ENCODE measurements at regions not wholly inside any gene's neighbourhood (a gene's known extent, or its start where the extent isn't known, plus 50 kb on each side); places are given as distances from the start of the nearest gene placed in this dataset.

DNA sequence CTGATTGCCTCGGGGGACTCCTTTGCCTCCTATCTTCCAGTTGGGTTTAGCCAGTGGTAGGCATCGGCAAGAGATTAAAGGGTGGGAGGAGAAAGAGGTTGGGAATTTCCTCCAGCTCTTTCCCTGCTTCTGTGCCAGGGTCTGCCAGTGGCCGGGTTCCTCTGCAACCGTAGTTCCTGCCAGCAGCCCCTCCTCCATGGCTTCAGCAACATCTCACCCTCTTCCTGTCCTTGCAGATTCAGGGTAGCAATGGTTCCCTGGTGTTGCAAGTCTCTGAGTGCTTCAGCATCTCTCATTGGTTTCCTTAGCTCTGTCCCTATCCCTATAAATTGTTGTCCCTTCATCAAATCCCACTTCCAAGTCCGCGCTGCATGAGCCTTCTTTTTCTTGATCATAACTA is 223.1 kb upstream of the JUN start:
- no peak overlapping the region for H3K4me3 ChIP-seq
- H3K36me3 ChIP-seq, result no peaks in the 10 kb centered on the region
- DNase-seq (ENCODE audit: extremely low spot score in 2 of 2), result peak in 1 of 2 donors; percentile 42
- H3K9me3 ChIP-seq, result no peaks in the 10 kb centered on the region
- no peak overlapping the region for H3K27ac ChIP-seq
- TF ChIP-seq, protein P1, sequence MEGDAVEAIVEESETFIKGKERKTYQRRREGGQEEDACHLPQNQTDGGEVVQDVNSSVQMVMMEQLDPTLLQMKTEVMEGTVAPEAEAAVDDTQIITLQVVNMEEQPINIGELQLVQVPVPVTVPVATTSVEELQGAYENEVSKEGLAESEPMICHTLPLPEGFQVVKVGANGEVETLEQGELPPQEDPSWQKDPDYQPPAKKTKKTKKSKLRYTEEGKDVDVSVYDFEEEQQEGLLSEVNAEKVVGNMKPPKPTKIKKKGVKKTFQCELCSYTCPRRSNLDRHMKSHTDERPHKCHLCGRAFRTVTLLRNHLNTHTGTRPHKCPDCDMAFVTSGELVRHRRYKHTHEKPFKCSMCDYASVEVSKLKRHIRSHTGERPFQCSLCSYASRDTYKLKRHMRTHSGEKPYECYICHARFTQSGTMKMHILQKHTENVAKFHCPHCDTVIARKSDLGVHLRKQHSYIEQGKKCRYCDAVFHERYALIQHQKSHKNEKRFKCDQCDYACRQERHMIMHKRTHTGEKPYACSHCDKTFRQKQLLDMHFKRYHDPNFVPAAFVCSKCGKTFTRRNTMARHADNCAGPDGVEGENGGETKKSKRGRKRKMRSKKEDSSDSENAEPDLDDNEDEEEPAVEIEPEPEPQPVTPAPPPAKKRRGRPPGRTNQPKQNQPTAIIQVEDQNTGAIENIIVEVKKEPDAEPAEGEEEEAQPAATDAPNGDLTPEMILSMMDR (IDR thresholded peaks at IDR 0.05), result no peak
- no peak for TF ChIP-seq POLR2AphosphoS5 (IDR thresholded peaks at IDR 0.05; ENCODE audit: insufficient read depth in 1 of 2, low read depth in 1 of 2)
- TF ChIP-seq POLR2A (IDR thresholded peaks at IDR 0.05), result no peak
- H3K4me1 ChIP-seq, result peaks cover 8% of the 10 kb centered on the region
- no peaks in the 10 kb centered on the region for H3K27me3 ChIP-seq
- intact Hi-C loops (cut with DNase I), result no loop called here

DNA sequence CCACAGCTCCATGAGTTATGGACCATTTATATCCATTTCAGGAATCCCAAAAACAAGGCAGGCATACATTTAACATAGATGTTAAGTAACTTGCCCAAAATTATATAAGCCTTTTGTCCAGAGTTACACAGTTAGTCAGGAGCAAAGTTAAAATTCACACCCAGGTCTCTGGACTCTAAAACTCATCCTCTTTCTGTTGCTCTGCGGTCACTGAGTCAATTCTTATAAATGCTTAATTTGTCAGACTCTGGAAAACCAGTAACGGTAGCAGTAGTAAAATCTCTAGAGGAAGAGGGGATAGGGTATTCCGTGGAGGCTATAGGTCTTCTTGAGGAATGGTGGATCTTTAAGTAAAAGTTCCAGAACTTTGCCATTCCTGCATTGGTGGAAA is 223.6 kb upstream of the JUN start:
- no peak for DNase-seq (ENCODE audit: extremely low spot score in 2 of 2)
- Histone ChIP-seq H3K9me3 (no peaks in the 10 kb centered on the region), H3K27me3 (no peaks in the 10 kb centered on the region), H3K4me3 (no peak overlapping the region), H3K4me1 (peaks cover 11% of the 10 kb centered on the region), H3K36me3 (no peaks in the 10 kb centered on the region), H3K27ac (no peak overlapping the region)
- intact Hi-C loops (cut with DNase I), result no loop called here
- TF ChIP-seq, protein P1 (IDR thresholded peaks at IDR 0.05), result no peak
- TF ChIP-seq POLR2AphosphoS5 (IDR thresholded peaks at IDR 0.05; ENCODE audit: insufficient read depth in 1 of 2, low read depth in 1 of 2), result no peak
- TF ChIP-seq POLR2A (IDR thresholded peaks at IDR 0.05), result no peak

DNA sequence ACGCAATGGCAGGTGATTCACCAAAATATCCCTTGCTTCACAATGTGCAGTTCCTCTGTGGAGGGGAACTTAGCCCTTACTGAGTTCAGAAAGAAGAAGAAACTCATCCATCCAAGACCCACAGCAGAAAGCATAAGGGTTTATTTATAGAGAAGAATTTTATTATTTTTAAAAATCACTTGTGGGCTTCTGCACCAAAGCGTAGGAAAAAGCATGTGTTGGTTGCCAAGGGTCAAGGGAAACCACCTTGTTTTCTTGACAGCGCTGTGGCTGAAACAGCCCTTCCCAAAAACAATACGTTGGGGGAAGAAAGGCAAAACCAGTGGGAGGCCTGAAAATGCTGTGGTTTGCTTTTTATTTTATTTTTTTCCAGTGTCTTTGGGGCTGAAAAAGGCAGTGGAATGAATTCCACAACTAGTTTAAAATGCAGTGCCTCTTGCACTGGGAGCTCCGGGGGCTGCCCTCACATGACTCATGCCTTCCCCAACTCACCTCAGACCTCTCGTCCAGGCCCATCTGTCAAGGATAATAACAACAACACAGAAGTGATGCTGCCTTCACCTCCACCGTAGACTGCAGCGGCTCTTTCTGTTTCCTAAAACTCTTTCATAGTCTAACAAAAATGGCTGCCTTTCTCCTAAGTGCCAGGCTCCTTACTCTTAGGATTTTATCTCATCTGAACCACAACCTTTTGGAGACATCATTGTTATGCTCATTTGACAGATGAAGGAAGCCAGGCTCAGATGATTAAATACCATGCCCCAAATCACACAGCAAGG is 224.2 kb upstream of the JUN start:
- TF ChIP-seq POLR2AphosphoS5 (IDR thresholded peaks at IDR 0.05; ENCODE audit: insufficient read depth in 1 of 2, low read depth in 1 of 2), result no peak
- TF ChIP-seq, protein P1 (IDR thresholded peaks at IDR 0.05), result no peak
- no peak for TF ChIP-seq POLR2A (IDR thresholded peaks at IDR 0.05)
- Histone ChIP-seq H3K4me3 (no peak overlapping the region), H3K27me3 (no peaks in the 10 kb centered on the region), H3K9me3 (no peaks in the 10 kb centered on the region), H3K36me3 (no peaks in the 10 kb centered on the region), H3K4me1 (peaks cover 17% of the 10 kb centered on the region), H3K27ac (peak overlapping the region; percentile 28)
- DNase-seq (ENCODE audit: extremely low spot score in 2 of 2), result no peak
- intact Hi-C loops (cut with DNase I), result no loop called here

DNA sequence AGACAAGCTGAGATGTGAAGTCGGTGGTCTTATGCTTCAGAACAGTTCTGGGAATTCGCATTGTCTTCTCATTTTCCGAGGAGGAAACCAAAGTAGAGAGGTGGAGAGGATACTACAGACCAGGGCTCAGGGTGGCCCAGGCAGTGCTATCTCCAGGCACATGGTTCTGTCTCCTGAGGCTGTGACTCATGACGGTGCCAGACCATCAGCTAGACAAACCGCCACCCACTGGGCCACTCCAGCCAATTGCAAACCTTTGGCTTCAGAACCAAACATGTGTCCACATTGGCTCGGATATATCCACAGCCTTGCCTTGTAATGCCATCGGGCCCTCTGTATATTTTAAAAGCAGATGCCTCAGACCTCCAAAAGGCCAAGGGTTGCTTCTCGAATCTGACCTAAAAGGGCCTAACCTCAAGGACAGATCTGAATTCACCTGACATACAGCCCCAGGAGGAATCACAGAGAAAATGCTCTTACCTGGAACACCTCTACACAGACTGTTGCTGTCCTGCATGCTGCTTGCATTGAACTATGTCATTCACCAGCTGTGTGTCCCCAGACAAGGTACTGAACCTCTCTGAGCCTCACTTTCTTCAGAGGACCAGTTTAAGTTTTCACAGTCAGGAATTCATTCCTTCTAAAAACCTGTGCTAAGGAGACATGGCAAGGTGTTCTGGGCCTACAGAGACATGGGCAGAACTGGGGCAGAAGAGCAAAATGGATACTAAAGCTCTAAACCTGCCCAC is 224.9 kb upstream of the JUN start:
- H3K9me3 ChIP-seq, result no peaks in the 10 kb centered on the region
- peaks cover 25% of the 10 kb centered on the region for H3K4me1 ChIP-seq
- H3K36me3 ChIP-seq, result no peaks in the 10 kb centered on the region
- peak overlapping the region; percentile 28 for H3K27ac ChIP-seq
- TF ChIP-seq, protein P1 (IDR thresholded peaks at IDR 0.05), result no peak
- TF ChIP-seq POLR2AphosphoS5 (IDR thresholded peaks at IDR 0.05; ENCODE audit: insufficient read depth in 1 of 2, low read depth in 1 of 2), result no peak
- no peak for TF ChIP-seq POLR2A (IDR thresholded peaks at IDR 0.05)
- intact Hi-C loops (cut with DNase I), result no loop called here
- no peak overlapping the region for H3K4me3 ChIP-seq
- H3K27me3 ChIP-seq, result no peaks in the 10 kb centered on the region
- DNase-seq (ENCODE audit: extremely low spot score in 2 of 2), result peak in 1 of 2 donors; percentile 56

DNA sequence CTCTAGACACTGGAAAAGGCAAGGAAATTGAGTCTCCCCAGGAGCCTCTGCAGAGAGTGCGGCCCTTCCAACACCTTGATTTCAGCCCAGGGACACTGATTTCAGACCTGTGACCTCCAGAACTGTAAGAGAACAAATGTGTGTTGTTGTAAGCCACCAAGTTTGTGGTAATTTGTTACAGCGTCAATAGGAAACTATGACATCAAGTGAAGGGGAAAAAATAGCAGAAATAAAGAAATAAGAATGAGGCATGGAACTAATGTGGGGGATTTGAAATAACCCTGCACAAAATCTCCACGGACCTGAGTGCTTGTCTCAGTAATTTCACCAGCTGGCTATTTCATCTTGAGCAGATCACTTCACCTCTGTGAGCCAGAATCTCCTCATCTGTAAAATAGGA is 227.8 kb upstream of the JUN start:
- H3K4me3 ChIP-seq, result no peak overlapping the region
- DNase-seq (ENCODE audit: extremely low spot score in 2 of 2), result peak; percentile 1 to 16
- TF ChIP-seq POLR2AphosphoS5 (IDR thresholded peaks at IDR 0.05; ENCODE audit: insufficient read depth in 1 of 2, low read depth in 1 of 2) (no peak), POLR2A (IDR thresholded peaks at IDR 0.05) (no peak)
- TF ChIP-seq, protein P1 (IDR thresholded peaks at IDR 0.05), result no peak
- peak overlapping the region; percentile 93 for H3K27ac ChIP-seq
- H3K36me3 ChIP-seq, result no peaks in the 10 kb centered on the region
- intact Hi-C loops (cut with DNase I), result no loop called here
- peaks cover 50% of the 10 kb centered on the region for H3K4me1 ChIP-seq
- no peaks in the 10 kb centered on the region for H3K27me3 ChIP-seq
- H3K9me3 ChIP-seq, result no peaks in the 10 kb centered on the region
